GM23248 (cell line): ENCODE measurements at regions not wholly inside any gene's neighbourhood (a gene's known extent, or its start where the extent isn't known, plus 50 kb on each side); places are given as distances from the start of the nearest gene placed in this dataset.

Experiments used
- EZH2 ChIP-seq: fragments of 200-600 bp; sonication (generic); IDR thresholded peaks from 2 replicates; pipeline ENCODE4 v1.6.1; 2018; ENCODE audit warnings: antibody characterized with exemption, mild to moderate bottlenecking; ENCODE audit not compliant: insufficient read depth, poor library complexity, severe bottlenecking
- EZH2phosphoT487 ChIP-seq: fragments of 200-600 bp; sonication (generic); IDR thresholded peaks from 2 replicates; pipeline ENCODE4 v1.6.1; 2018; ENCODE audit warnings: antibody characterized with exemption, moderate library complexity, mild to moderate bottlenecking, low read depth; ENCODE audit not compliant: insufficient read depth

- no peak for TF ChIP-seq EZH2phosphoT487
- TF ChIP-seq EZH2, result no peak
Observed at GRCh38 chr6:62452586-62452985, 166.6 kb upstream of the KHDRBS2 start.
